NCI-H345 treated with DMSO at 0.1 percent for 48 hours (cell line): ENCODE measurements at regions not wholly inside any gene's neighbourhood (a gene's known extent, or its start where the extent isn't known, plus 50 kb on each side); places are given as distances from the start of the nearest gene placed in this dataset.

Experiments
- DNase-seq: peaks from one replicate; lab custom pipeline; 2025; ENCODE audit not compliant: unreplicated experiment; lab: John Stamatoyannopoulos, UW

DNA sequence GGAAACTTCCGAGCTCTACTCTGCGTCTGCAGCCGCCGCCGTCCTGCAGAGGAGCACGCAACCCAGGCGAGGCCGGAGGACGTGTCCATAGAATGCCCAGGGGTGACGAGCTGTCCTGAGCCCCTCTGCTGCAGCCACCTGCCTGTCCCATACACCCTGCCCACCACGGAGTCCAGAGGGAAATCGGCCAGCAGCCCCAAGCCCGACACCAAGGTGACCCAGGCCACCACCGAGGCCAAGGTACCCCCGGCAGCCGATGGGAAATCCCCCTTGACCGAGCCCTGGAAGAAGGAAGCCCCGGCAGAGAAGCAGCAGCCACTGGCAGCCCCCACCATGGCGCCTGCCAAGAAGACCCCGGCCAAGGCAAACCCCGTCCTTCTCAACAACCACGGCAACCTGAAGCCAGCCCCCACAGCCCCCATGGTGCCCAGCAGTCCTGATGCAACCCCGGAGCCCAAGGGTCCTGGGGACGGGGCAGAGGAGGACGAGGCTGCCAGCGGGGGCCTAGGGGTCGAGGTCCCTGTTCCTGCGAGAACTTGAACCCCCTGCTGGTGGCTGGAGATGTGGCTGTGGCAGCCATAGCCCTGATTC lies 128.7 kb upstream of the C14orf180 start:
- DNase-seq: no peak

DNA sequence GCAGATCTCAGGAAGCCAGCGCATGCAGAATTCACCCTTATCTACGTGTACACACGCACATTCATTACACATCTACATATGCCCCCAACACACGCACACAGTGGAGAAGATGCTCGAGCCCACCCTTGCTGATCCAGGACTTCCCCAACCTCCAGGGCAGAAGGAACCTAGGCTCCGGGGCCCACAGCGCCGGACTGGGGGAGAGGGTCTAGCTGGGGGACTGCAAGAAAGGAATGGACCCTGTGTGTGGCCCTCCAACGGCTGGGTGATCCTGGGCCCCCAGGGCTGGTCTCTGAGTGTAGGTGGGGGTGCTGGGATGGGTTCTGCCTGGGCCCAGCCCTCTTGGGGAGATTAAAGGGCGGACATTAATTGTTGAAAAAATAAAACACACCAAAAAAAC lies 128.1 kb upstream of the C14orf180 start:
- no peak for DNase-seq

DNA sequence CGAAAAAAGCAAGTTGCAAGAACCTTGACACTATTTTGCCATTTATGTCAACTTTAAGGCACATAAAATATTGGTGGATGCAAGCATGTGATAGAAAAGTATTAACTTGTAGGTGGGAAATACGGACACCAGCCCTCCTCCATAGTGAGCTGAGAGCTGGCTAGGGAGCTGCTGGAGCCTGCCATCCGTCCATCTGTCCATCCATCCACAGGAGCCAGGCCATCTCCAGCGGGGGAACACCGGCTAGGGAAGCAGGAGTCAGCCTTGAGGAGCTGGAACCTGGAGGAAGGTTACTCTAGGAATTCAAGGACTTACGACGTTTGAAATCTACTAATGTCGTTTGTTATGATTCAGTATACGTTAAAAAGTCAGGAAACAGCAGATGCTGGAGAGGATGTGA lies 120.7 kb upstream of the C14orf180 start:
- no peak for DNase-seq

DNA sequence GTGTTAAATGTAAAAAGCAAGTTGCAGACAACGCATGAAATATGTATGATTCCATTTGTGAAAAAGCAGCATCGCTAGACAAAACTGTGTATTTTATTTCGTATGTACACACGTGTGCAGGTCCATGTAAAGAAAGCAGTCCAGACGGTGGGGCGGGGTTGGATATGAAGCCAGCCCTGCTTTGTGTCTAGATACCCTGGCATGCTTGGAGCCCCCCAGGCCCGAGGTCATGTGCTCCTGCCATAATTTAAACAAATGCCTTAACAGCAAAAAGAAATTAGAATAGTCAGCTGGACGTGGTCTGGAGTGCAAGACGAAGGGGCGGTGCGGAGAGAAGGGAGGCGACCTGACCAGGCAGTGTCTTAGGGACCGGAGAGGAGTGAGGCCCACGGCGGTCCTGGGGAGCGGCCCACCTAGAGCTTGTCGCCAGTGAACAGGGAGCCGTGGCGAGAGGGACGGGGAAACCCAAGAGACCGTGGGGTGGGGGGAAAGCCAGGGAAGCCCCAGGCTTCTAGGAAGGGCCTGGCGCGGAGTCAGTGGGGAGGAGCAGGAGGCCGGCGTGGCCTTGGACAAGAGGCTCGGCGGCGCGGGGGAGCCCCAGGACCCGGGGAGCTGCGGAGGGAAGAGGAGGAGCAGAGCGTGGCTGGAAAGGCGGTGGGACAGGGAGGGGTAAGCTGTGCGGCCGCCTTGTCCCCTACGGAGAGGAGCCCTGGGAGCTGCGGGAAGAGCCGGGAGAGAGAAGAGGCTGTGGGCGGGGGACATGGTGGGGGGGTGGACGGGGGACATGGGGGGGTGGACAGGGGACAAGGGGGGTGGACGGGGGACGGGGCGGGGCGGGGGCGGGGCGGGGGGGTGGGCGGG lies 118.5 kb upstream of the C14orf180 start:
- DNase-seq: no peak

DNA sequence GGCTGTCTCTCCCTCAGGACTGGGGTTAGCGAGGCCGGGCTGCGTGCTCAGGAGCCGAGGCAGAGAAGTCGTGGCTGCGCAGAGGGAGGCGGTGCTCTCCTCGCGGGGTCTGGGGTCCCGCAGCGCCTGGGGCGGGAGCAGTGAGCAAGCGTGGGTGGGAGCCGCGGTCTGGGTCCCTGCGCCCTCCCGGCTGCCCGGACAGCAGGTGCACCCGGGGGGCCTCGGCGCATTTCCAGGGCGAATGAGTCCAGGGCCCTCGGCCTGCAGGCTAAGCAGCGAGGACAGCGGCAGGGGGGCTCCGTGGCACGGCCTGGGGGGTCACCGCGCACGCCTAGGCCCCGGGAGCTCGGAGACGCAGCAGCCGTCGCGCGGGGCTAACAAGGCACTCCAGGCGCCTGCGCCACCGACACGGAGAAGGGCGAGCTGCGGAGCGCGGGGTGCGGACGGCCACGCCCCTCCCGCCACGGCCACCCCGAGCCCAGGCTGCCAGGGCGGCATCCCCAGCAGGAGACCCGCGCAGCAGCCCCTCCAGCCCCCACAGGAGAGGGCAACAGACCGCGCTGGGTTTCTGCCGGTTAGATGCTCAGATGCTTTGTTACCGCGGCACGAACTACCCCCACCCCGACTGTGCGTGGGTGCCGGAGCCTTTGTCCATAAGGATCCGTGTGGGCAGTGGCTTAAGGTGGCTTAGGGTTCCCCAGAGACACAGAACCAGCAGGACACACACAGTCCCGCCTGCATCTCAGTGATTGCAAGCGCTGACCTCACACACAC lies 117.7 kb upstream of the C14orf180 start:
- peak; percentile 13 for DNase-seq

DNA sequence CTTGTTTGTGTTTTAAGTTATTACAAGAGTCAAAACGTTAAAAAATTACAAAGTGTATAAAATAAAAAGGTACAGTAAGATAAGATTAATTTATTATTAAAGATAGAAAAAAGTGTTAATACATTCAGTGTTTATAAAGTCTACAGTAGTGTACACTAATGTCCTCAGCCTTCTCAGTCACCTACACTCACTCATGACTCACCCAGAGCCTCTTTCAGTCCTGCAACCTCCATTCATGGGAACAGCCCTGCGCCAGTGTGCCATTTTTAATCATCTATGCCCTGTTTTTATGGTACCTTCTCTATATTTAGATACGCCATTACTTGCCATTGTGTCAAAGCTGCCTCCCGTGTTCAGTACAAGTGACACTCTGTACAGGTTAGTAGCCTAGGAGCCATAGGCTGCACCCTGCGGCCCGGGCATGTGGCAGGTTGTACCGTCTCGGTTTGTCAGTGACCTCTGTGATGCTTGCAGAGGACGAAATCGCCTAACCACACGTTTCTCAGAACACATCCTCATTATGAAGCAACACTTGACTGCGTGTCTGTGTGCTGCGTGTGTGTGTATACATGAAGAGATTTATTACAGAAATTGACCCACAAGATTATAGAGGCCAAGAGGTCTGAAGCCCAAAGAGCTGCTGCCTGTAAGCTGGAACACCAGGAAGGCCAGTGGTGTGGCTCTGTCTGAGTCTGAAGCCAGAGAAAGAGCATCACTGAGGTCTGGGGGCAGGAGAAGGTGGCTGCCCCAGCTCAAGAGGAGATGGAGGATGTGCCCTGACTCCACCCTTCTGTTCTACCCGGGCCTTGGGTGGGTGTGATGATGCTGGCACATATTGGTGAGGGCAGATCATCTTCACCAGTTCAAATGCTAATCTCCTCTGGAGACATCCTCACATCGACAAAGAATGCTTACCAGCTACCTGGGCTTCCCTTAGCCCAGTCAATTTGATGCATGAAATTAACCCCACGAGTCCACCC lies 116.6 kb upstream of the C14orf180 start:
- peak; percentile 21 for DNase-seq

DNA sequence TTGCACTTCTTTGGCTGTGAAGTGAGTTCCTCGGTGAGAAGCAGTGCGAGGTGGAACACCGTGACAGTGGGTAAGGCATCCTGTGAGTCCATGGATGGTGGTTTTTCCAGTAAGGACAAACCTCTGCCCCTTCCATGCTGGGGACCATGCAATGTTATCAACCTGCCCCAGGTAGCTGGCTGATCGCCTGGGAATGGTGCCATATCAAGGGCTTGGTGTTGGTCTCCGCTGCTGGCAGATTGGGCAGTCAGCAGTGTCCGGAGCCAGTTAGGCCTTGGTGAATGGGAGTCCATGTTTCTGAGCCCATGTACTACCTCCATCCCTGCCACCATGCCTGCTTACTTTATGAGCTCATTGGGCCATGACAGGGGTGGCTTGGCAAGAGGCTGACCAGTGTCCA lies 114.7 kb upstream of the C14orf180 start:
- no peak for DNase-seq

DNA sequence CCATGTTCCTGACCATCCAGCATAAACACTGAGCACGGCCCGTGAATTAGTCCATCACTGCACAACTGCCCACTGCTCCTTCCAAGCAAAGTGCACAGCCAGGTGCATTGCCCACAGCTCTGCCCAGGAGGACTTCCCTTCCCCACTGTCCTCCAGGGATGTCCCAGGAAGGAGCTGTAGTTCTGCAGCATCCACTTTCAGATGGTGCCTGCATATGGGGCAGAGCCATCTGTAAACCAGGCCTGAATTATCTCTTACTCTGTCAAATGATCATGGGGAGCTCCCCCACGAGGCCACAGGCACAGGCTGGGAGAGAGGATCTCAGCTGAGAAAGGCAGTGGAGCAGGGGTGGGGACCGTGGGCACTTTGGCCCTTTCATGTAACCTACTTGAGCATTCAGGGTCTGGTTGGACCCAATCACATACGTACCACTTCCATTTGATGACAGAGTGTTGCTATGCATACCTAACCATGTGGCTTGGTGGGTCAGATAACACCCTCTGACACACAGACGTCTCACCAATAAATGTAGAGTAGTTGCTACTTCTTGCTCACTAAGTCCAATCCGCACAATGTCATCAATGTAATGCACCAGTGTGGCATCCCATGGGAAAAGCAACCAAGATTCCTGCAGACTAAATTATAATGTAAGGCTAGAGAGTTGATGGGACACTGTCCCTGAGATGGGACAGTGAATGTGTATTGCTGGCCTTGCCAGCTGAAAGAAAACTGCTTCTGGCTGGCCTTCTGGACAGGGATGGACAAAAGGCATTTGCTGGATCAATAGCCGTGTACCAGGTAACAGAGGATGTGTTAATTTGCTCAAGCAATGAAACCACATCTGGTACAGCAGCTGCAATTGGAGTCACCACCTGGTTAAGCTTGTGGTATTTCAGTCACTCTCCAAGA lies 113.8 kb upstream of the C14orf180 start:
- no peak for DNase-seq

DNA sequence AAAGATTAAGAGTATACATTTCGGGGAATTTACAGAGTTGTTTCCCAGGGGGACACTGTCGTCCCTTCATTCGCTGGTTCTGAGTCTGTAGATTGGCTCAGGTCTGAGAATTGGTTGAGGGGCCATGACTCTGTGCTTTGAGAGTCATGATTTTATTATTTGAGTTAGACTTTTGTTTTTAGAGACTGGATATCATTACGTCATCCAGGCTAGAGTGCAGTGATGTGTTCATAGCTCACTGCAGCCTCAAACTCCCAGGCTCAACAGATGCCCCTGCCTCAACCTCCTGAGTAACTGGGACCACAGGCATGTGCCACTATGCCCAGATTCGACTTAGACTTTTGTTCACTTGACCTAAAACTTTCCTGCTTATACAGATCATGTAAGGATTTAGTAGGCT lies 112.3 kb upstream of the C14orf180 start:
- DNase-seq: no peak

DNA sequence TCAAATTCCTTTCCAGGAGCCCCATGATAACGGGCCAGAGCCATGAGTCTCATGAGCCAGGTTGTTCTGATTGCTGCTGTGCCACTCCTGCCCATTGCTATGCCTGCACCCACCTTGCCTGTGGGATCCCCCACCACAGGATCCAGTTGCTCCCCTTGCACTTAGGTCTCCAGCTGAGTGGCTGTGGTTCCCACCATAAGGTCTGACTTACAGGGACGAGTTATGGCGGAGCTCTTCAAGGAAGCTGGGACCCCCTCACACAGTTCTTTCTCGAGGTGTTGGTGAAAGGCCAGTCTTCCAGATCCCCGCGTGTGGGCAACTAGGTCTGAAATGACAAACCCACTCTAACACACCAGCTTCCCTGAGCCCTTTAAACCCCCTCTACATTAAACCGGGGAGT lies 111.9 kb upstream of the C14orf180 start:
- DNase-seq: no peak

DNA sequence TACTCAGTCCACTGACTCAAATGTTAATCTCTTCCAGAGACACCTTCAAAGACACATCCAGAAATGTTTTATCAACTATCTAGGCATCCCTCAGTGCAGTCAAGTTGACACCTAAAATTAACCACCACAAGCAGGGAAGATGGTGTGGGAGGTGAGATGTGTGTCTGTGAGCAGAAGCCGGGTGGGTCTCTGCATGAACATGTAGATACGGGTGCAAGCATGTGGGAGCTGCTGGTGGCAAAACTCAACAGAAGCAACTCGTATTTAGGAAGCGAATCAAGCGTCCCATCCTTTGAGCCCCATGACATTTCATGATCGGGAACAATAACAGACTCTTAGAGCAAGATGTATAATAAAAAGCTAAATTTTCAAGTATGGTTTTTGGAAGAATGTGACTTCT lies 110.0 kb upstream of the C14orf180 start:
- DNase-seq: no peak

DNA sequence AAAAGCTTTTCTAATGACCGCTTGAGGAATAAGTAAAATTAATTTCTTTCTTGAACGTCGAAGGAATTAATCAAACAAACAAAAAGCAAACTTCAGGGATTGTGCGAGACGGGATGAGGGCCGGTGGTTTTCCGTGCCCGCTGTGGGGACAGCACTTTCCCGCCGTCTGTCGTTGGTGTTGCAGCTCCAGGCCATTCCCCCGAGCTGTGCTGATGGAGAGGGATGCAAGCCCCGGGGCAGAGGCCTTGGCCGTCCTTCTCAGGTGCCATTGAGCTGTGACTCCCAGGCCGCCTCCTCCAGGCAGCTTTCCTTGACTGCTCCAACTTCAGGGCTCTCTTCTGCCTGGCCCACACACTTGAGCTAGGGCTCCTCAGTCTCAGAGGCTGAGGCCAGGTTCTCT lies 109.0 kb upstream of the C14orf180 start:
- DNase-seq: no peak

DNA sequence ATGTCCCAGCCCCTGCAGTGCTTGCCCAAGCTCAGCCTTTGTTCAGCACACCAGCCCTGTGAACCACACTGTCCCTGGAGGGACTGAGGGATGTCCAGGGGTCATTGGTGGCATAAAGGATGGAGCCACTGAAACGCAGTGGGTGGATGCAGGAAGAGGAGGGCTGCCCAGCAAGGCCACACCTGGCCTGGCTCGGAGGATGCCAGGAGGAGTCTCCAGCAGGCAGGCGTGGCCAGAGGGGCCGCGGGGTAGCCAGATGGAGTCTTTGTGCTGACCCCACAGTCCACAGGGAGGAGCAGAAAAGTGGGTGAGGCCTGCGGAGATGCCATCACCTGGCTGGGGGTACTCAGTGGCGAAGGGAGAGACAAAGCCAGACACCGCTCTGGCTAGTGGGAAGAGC lies 108.5 kb upstream of the C14orf180 start:
- no peak for DNase-seq

DNA sequence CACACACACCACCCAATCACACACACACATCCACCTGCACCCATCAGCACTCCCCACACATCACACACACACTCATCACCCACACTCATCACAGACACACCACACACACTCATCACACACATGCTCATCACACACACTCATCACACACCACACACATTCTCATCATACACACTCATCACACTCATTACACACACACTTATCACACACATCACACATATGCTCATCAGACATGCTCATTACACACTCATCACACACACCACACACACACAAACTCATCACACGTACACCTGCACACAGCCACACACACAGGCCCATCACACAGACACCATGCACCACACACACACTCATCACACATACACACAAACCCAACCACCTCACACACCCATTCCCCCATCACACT lies 107.5 kb upstream of the C14orf180 start:
- DNase-seq: no peak

DNA sequence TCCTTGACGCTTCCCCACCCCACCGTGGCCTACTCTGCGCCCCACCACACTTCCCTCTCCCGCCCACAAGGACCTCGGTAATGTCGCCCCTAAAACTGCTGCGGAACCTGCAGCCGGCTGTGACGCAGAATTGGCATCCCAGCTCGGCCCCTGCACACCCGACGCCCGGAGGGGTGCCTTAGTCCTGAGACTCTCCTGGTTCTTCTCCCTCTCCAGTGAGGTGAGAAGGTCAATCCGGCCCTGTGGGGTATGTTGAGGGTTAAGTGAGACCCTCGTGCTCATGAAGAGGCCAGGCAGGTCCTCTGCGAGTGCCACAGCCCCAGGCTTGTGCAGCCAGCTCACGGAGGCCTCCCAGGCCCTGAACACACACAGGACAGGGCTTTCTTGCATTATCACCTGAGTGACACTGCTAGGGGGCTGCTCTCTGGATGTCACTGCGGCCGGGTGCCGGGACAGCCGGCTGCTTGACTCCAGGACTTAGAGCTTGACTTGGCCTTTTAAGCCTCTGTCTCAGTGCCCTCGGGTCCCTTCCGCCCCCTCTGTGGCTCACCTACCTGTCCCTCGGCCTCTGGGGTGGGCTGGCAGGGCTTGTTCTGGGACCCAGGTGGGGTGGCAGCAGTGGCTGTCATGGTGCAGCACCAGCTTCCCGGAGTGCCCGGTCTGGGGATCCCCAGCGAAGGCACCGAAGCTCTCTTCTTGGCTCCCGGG lies 106.9 kb upstream of the C14orf180 start:
- DNase-seq: no peak

DNA sequence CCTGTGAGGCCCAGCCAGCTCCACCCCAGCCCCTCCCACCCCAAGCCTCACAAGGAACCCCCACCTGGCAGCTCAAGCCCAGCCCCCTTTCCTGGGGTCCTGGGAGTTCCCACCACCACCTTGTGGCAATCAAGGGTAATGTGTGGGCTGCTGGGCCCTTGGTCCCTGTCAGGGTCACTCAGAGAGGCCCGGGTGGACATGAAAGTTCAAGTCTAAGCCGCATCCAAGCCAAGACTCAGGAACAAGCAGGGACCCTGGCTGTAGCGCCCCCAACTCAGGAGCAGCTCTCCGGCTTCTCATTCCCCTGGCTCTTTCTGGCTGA lies 106.4 kb upstream of the C14orf180 start:
- no peak for DNase-seq

DNA sequence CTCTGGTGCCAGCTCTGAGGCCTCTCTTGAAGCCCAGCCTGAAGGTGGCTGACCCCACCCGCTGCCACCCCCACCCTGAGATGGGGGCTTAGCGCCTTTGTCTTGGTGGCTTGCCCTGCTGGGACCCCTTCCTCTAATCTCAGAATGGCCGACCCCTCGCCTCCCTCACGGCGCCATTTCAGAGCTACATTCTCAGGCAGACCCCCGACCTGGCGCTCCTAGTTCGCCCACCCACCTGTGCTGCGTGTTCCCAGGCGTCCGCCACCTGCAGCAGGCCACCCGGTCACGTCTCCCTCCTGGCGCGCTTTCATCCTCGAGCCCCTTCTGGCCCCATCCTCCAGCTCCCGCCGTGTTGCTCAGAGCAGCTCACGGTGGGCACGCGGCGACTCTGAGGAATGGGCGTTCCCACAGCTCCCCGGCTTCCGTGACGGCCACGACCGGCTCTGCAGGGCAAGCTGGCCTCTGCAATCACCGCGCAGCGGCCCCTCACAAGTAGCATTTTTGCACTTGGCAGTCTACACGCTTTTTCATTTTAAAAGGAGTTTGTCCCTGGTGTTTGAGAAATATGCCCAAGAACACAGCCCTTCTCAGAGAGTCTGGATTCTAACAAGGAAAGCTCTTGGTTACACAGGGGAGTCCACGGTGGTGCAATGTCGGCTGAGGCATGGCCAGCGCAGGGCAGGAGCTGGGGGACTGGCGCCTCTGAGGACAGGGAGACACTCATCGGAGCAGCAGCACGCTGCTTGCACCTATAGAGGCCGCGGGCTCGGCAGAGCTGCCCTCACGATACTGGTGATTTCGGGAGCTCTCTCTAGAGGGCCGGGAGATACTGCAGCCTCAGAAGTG lies 105.7 kb upstream of the C14orf180 start:
- no peak for DNase-seq

DNA sequence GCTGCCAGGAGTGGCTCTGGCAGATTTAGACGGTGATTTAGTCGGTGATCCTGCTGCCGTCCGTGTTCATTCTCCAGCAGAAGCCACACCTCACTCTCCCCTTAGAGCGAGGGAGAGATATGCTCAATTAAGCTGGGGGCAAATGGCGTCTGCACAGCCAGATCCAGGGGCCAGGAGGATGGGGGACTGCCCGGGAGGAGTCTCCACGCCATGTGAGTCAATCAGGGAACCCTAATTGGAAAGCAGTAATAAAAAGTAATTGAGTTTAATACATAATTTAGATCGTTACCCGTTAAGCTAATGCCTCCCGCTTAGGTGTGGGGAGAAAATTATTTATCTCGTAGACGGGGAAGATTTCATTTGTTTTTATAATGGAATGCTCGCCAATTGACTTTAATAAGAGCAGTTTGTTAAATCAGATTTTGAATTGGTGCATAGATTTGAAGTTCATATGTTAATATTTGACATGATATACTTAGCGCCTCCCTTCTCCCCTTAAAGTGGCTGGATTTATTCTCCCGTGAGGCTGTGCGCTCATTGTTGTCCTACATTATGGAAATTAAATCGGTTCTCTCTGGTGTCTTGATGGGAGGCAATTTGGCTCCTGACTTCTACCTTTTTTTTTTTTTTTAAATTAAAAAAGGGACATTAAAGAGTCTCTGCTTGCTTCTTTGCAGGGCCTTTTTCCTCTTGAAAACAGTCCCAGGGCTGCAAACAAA lies 104.9 kb upstream of the C14orf180 start:
- no peak for DNase-seq
